HEK293 (cell line): ENCODE measurements at regions not wholly inside any gene's neighbourhood (a gene's known extent, or its start where the extent isn't known, plus 50 kb on each side); places are given as distances from the start of the nearest gene placed in this dataset.

Source experiments
- CTCF ChIA-PET: fragments of 350-600 bp; formaldehyde crosslinking; extraction: SDS; loops from one replicate; lab custom pipeline; 2021; ENCODE audit warnings: antibody characterized with exemption; lab: Yijun Ruan, JAX
- POLR2A ChIA-PET: fragments of 300-600 bp; formaldehyde crosslinking; extraction: SDS; loops from one replicate; lab custom pipeline; 2020; ENCODE audit warnings: antibody characterized with exemption, inconsistent platforms; lab: Yijun Ruan, JAX
- H3K27ac ChIP-seq: fragments of 200-500 bp; sonication (Bioruptor generic); 2 replicates; pipeline ENCODE4 v1.5.1; 2014; ENCODE audit warnings: low read depth, low read length, control low read depth, inconsistent platforms; ENCODE audit errors: extremely low read depth
- H3K36me3 ChIP-seq, 2 experiments: fragments of 200-500 bp in 1 of 2; sonication (Bioruptor generic) in 1 of 2; 1 replicate in 1 of 2; 2 replicates in 1 of 2; pipeline ENCODE4 v1.5.1; 2014 to 2017; ENCODE audit warnings: inconsistent platforms in 2 of 2, low read length in 2 of 2; ENCODE audit not compliant: control insufficient read depth in 2 of 2, insufficient read depth in 1 of 2
- H3K4me1 ChIP-seq: fragments of 200-500 bp; sonication (Bioruptor generic); 2 replicates; pipeline ENCODE4 v1.5.1; 2014; ENCODE audit warnings: mild to moderate bottlenecking, low read length, inconsistent platforms; ENCODE audit not compliant: control insufficient read depth, insufficient read depth
- H3K4me3 ChIP-seq: 2 replicates; pipeline ENCODE4 v1.5.1; 2011; ENCODE audit warnings: low read depth, mild to moderate bottlenecking, control low read depth, low read length, moderate library complexity
- H3K9me3 ChIP-seq: fragments of 200-500 bp; sonication (Bioruptor generic); 2 replicates; pipeline ENCODE4 v1.5.1; 2014; ENCODE audit warnings: low read depth, low read length, inconsistent platforms; ENCODE audit not compliant: control insufficient read depth, insufficient read depth
- BCL11B ChIP-seq: fragments of 450-650 bp; formaldehyde crosslinking; IDR thresholded peaks from 2 replicates; pipeline ENCODE4 v1.5.1; 2016; ENCODE audit warnings: low read depth, missing biosample characterization, missing genetic modification characterization
- GFI1B ChIP-seq: fragments of 450-650 bp; formaldehyde crosslinking; IDR thresholded peaks from 2 replicates; pipeline ENCODE4 v1.5.1; 2016; ENCODE audit warnings: missing biosample characterization, missing genetic modification characterization
- KLF7 ChIP-seq: fragments of 450-650 bp; formaldehyde crosslinking; IDR thresholded peaks from 2 replicates; pipeline ENCODE4 v1.5.1; 2016; ENCODE audit warnings: missing biosample characterization, missing genetic modification characterization, borderline replicate concordance
- OSR2 ChIP-seq: fragments of 450-650 bp; formaldehyde crosslinking; IDR thresholded peaks from 2 replicates; pipeline ENCODE4 v1.5.1; 2016; ENCODE audit warnings: missing biosample characterization, missing genetic modification characterization
- SCRT1 ChIP-seq: fragments of 450-650 bp; formaldehyde crosslinking; IDR thresholded peaks from 2 replicates; pipeline ENCODE4 v1.5.1; 2016; ENCODE audit warnings: missing biosample characterization, missing genetic modification characterization, borderline replicate concordance
- ZBTB20 ChIP-seq: fragments of 450-650 bp; formaldehyde crosslinking; IDR thresholded peaks from 2 replicates; pipeline ENCODE4 v1.5.1; 2016; ENCODE audit warnings: missing biosample characterization, missing genetic modification characterization
- ZFP37 ChIP-seq: fragments of 450-650 bp; formaldehyde crosslinking; IDR thresholded peaks from 2 replicates; pipeline ENCODE4 v1.5.1; 2016; ENCODE audit warnings: missing biosample characterization, missing genetic modification characterization
- ZFP69B ChIP-seq: fragments of 450-650 bp; formaldehyde crosslinking; IDR thresholded peaks from 2 replicates; pipeline ENCODE4 v1.5.1; 2016; ENCODE audit warnings: missing biosample characterization, missing genetic modification characterization
- ZNF138 ChIP-seq: fragments of 450-650 bp; formaldehyde crosslinking; IDR thresholded peaks from 2 replicates; pipeline ENCODE4 v1.5.1; 2016; ENCODE audit warnings: missing biosample characterization, missing genetic modification characterization, borderline replicate concordance
- ZNF148 ChIP-seq: fragments of 450-650 bp; formaldehyde crosslinking; IDR thresholded peaks from 2 replicates; pipeline ENCODE4 v1.5.0; 2017; ENCODE audit warnings: missing biosample characterization, missing genetic modification characterization, borderline replicate concordance
- ZNF202 ChIP-seq: fragments of 450-650 bp; formaldehyde crosslinking; IDR thresholded peaks from 2 replicates; pipeline ENCODE4 v1.5.1; 2016; ENCODE audit warnings: missing biosample characterization, missing genetic modification characterization, borderline replicate concordance
- ZNF292 ChIP-seq: fragments of 450-650 bp; formaldehyde crosslinking; IDR thresholded peaks from 2 replicates; pipeline ENCODE4 v1.5.1; 2016; ENCODE audit warnings: low read depth, missing biosample characterization, missing genetic modification characterization, borderline replicate concordance
- ZNF335 ChIP-seq: fragments of 450-650 bp; formaldehyde crosslinking; conservative IDR thresholded peaks from 2 replicates; pipeline ENCODE4 v1.5.1; 2016; ENCODE audit warnings: missing biosample characterization, missing genetic modification characterization
- ZNF510 ChIP-seq: fragments of 450-650 bp; formaldehyde crosslinking; IDR thresholded peaks from 2 replicates; pipeline ENCODE4 v1.5.1; 2018; ENCODE audit warnings: mild to moderate bottlenecking, missing genetic modification characterization, missing biosample characterization; ENCODE audit not compliant: insufficient replicate concordance
- ZNF558 ChIP-seq: fragments of 450-650 bp; formaldehyde crosslinking; IDR thresholded peaks from 2 replicates; pipeline ENCODE4 v1.5.1; 2016; ENCODE audit warnings: missing biosample characterization, missing genetic modification characterization
- ZNF624 ChIP-seq: fragments of 450-650 bp; formaldehyde crosslinking; IDR thresholded peaks from 2 replicates; pipeline ENCODE4 v1.5.1; 2017; ENCODE audit warnings: missing biosample characterization, missing genetic modification characterization
- ZNF777 ChIP-seq: fragments of 450-650 bp; formaldehyde crosslinking; IDR thresholded peaks from 2 replicates; pipeline ENCODE4 v1.5.1; 2017; ENCODE audit warnings: missing biosample characterization, missing genetic modification characterization, borderline replicate concordance
- ZNF843 ChIP-seq: fragments of 450-650 bp; formaldehyde crosslinking; IDR thresholded peaks from 2 replicates; pipeline ENCODE4 v1.5.1; 2016; ENCODE audit warnings: missing biosample characterization, missing genetic modification characterization
- ZSCAN23 ChIP-seq: fragments of 450-650 bp; formaldehyde crosslinking; IDR thresholded peaks from 2 replicates; pipeline ENCODE4 v1.5.1; 2016; ENCODE audit warnings: missing biosample characterization, missing genetic modification characterization
- TF ChIP-seq, protein P1 (sequence below): fragments of 450-650 bp; formaldehyde crosslinking; conservative IDR thresholded peaks from 2 replicates; pipeline ENCODE4 v1.5.1; 2016; ENCODE audit warnings: low read depth, missing biosample characterization, missing genetic modification characterization
- TF ChIP-seq, protein P2 (sequence below): fragments of 450-650 bp; IDR thresholded peaks from 2 replicates; pipeline ENCODE4 v1.5.1; 2018; ENCODE audit warnings: missing biosample characterization, missing genetic modification characterization

- Histone ChIP-seq H3K4me1 (no peaks in the 10 kb centered on the region), H3K36me3 (no peaks in the 10 kb centered on the region), H3K4me3 (no peak overlapping the region), H3K9me3 (no peaks in the 10 kb centered on the region), H3K27ac (no peak overlapping the region)
- no peak for TF ChIP-seq ZFP69B
- no peak for TF ChIP-seq ZNF510 (tag by site-specific recombination)
- TF ChIP-seq ZSCAN23 (tag by site-specific recombination) = no peak
- no peak for TF ChIP-seq OSR2 (tag by site-specific recombination)
- TF ChIP-seq, protein P1, sequence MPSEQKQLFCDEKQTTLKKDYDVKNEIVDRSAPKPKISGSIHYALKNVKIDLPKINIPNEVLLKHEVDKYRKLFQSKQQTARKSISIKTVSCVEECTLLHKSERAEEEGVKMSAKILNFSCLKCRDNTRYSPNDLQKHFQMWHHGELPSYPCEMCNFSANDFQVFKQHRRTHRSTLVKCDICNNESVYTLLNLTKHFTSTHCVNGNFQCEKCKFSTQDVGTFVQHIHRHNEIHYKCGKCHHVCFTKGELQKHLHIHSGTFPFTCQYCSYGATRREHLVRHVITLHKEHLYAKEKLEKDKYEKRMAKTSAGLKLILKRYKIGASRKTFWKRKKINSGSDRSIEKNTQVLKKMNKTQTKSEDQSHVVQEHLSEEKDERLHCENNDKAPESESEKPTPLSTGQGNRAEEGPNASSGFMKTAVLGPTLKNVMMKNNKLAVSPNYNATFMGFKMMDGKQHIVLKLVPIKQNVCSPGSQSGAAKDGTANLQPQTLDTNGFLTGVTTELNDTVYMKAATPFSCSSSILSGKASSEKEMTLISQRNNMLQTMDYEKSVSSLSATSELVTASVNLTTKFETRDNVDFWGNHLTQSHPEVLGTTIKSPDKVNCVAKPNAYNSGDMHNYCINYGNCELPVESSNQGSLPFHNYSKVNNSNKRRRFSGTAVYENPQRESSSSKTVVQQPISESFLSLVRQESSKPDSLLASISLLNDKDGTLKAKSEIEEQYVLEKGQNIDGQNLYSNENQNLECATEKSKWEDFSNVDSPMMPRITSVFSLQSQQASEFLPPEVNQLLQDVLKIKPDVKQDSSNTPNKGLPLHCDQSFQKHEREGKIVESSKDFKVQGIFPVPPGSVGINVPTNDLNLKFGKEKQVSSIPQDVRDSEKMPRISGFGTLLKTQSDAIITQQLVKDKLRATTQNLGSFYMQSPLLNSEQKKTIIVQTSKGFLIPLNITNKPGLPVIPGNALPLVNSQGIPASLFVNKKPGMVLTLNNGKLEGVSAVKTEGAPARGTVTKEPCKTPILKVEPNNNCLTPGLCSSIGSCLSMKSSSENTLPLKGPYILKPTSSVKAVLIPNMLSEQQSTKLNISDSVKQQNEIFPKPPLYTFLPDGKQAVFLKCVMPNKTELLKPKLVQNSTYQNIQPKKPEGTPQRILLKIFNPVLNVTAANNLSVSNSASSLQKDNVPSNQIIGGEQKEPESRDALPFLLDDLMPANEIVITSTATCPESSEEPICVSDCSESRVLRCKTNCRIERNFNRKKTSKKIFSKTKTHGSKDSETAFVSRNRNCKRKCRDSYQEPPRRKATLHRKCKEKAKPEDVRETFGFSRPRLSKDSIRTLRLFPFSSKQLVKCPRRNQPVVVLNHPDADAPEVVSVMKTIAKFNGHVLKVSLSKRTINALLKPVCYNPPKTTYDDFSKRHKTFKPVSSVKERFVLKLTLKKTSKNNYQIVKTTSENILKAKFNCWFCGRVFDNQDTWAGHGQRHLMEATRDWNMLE (tag by site-specific recombination) = no peak
- TF ChIP-seq ZNF843 = no peak
- no peak for TF ChIP-seq ZBTB20 (tag by site-specific recombination)
- TF ChIP-seq GFI1B = no peak
- TF ChIP-seq ZNF335 (tag by site-specific recombination) = no peak
- no peak for TF ChIP-seq SCRT1
- no peak for TF ChIP-seq ZNF148 (tag by site-specific recombination)
- TF ChIP-seq BCL11B (tag by site-specific recombination) = no peak
- TF ChIP-seq ZNF138 = no peak
- CTCF ChIA-PET = no interaction called here
- POLR2A ChIA-PET = no interaction called here
Measured at GRCh38 chr11:121946514-121946913, 169.5 kb downstream of the BLID start.

GRCh38 chr11:121944556-121945230 lies 171.3 kb downstream of the BLID start:
- ChIA-PET CTCF (interaction anchor here (1.0 to 1.2 kb wide), 2 partner anchors 164 to 289 kb away, joined by 4 to 5 read pairs; no protein-coding TSS in a partner anchor), POLR2A (no interaction called here)
- TF ChIP-seq ZFP37 (tag by site-specific recombination) = no peak
- TF ChIP-seq, protein P1 (tag by site-specific recombination) = no peak
- TF ChIP-seq ZNF202 (tag by site-specific recombination) = no peak
- TF ChIP-seq KLF7 (tag by site-specific recombination) = no peak
- no peak for TF ChIP-seq ZNF558 (tag by site-specific recombination)
- no peak for TF ChIP-seq ZNF292
- TF ChIP-seq ZNF624 (tag by site-specific recombination) = no peak
- TF ChIP-seq, protein P2, sequence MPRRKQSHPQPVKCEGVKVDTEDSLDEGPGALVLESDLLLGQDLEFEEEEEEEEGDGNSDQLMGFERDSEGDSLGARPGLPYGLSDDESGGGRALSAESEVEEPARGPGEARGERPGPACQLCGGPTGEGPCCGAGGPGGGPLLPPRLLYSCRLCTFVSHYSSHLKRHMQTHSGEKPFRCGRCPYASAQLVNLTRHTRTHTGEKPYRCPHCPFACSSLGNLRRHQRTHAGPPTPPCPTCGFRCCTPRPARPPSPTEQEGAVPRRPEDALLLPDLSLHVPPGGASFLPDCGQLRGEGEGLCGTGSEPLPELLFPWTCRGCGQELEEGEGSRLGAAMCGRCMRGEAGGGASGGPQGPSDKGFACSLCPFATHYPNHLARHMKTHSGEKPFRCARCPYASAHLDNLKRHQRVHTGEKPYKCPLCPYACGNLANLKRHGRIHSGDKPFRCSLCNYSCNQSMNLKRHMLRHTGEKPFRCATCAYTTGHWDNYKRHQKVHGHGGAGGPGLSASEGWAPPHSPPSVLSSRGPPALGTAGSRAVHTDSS = no peak
- TF ChIP-seq ZNF777 (tag by site-specific recombination) = no peak

More at GRCh38 chr11:121944556-121945230, 171.3 kb downstream of the BLID start:
- Histone ChIP-seq H3K4me3 (no peak overlapping the region), H3K9me3 (no peaks in the 10 kb centered on the region), H3K27ac (no peak overlapping the region), H3K36me3 (no peaks in the 10 kb centered on the region), H3K4me1 (no peaks in the 10 kb centered on the region)
